HCT116 (cell line): ENCODE measurements at regions not wholly inside any gene's neighbourhood (a gene's known extent, or its start where the extent isn't known, plus 50 kb on each side); places are given as distances from the start of the nearest gene placed in this dataset.

Source experiments
- EZH2 ChIP-seq: fragments of 200-600 bp; sonication (generic); IDR thresholded peaks from 2 replicates; pipeline ENCODE4 v1.6.1; 2017; ENCODE audit warnings: antibody characterized with exemption, mixed run types
- POLR2A ChIP-seq: IDR thresholded peaks from 2 replicates; pipeline ENCODE4 v1.7.0; 2011; ENCODE audit warnings: borderline replicate concordance; ENCODE audit not compliant: insufficient read depth, insufficient read length; ENCODE audit errors: extremely low read depth

DNA sequence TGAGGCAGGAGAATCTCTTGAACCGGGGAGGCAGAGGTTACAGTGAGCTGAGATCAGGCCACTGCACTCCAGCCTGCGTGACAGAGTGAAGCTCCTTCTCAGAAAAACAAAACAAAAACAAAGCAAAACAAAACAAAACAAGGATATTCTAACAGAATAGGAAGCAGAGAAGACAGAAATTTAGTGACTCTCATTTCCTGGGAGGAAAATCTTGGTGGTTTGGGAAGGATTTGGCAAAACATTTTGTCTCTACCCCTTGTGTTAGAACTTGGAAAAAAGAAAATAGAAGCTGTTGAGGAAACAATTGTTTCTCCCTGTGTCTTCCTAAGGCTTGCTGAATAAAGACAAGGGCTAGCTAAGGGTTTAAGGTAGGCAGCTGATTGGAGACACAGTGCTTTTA lies 79.7 kb upstream of the PTPRR start:
- TF ChIP-seq EZH2, result no peak
- no peak for TF ChIP-seq POLR2A
